ENCODE measurements at regions not wholly inside any gene's neighbourhood (a gene's known extent, or its start where the extent isn't known, plus 50 kb on each side); places are given as distances from the start of the nearest gene placed in this dataset.

GRCh38 chr6:14763139-14763538 lies 482.7 kb upstream of the JARID2 start:
- TF ChIP-seq CTCF (IDR thresholded peaks at IDR 0.05): no peak
- no peak for TF ChIP-seq POLR2A (IDR thresholded peaks at IDR 0.05)
- TF ChIP-seq EP300 (IDR thresholded peaks at IDR 0.05): no peak

All from upper lobe of left lung (tissue), 4 donors.